K562 (cell line): ENCODE measurements at regions not wholly inside any gene's neighbourhood (a gene's known extent, or its start where the extent isn't known, plus 50 kb on each side); places are given as distances from the start of the nearest gene placed in this dataset.
A peak's percentile ranks its signal among the peaks of the same experiment; 100 is the strongest.

Experiments
- ATAC-seq: fragments of 200-7000 bp; cut with Tn5 transposase; 3 replicates; pipeline ENCODE4 v1.9.1; 2020; ENCODE audit warnings: moderate library complexity
- BruUV-seq: library from RNA; stranded (reverse); fragments of 400-500 nt; replicated peaks from 2 replicates; lab custom pipeline; 2021; lab: Mats Ljungman, UMichigan
- CTCF ChIA-PET: fragments of 300-600 bp; formaldehyde crosslinking; extraction: SDS; loops from one replicate; lab custom pipeline; 2021; ENCODE audit warnings: low intra/inter-chr PET ratio; lab: Yijun Ruan, JAX
- POLR2A ChIA-PET: fragments of 300-600, 350-650 bp; sonication (Branson Sonifier 250); formaldehyde crosslinking; extraction: SDS; loops from one replicate; lab custom pipeline; 2021; ENCODE audit warnings: antibody characterized with exemption, inconsistent platforms; lab: Yijun Ruan, JAX
- DNase-seq, 4 experiments: peaks; one replicate each; pipeline versions ENCODE4 v3.0.0 to v3.0.0-alpha.2; 2011 to 2018; ENCODE audit warnings: low spot score in 3 of 4, mixed read lengths in 3 of 4; ENCODE audit errors: extremely low read depth in 1 of 4
- FAIRE-seq: peaks from 2 replicates; lab custom pipeline; 2011; peaks lifted over from hg19 to GRCh38; lab: Jason Lieb, UNC
- H2AFZ ChIP-seq: 2 replicates; pipeline ENCODE4 v1.6.0; 2011; ENCODE audit warnings: low read depth, low read length, control low read depth, inconsistent platforms
- H3K27ac ChIP-seq: fragments of 200-600 bp; 3 replicates; pipeline ENCODE4 v1.8.0; 2011; ENCODE audit warnings: low read depth, mild to moderate bottlenecking, control low read depth, inconsistent platforms, low read length, moderate library complexity, mixed read lengths; ENCODE audit errors: extremely low read depth
- H3K27me3 ChIP-seq, 2 experiments: fragments of 300-600 bp in 1 of 2; 2 replicates in 1 of 2; 3 replicates in 1 of 2; pipeline versions ENCODE4 v1.6.0 to v1.8.0; 2011; ENCODE audit warnings: inconsistent platforms in 2 of 2, low read length in 2 of 2, mild to moderate bottlenecking in 1 of 2, mixed read lengths in 1 of 2, moderate library complexity in 1 of 2; ENCODE audit not compliant: control insufficient read depth in 2 of 2, insufficient read depth in 2 of 2
- H3K36me3 ChIP-seq: fragments of 300-600 bp; 3 replicates; pipeline ENCODE4 v1.8.0; 2011; ENCODE audit warnings: mild to moderate bottlenecking, low read length, inconsistent platforms; ENCODE audit not compliant: control insufficient read depth, insufficient read depth
- H3K4me1 ChIP-seq, 2 experiments: fragments of 200-600 bp in 1 of 2; replicated peaks in 1 of 2; 2 replicates in 1 of 2; 3 replicates in 1 of 2; pipeline versions ENCODE4 v1.5.1 to v1.8.0; 2011; ENCODE audit warnings: inconsistent platforms in 2 of 2, low read length in 2 of 2, mild to moderate bottlenecking in 1 of 2, mixed read lengths in 1 of 2, moderate library complexity in 1 of 2; ENCODE audit not compliant: control insufficient read depth in 2 of 2, insufficient read depth in 2 of 2
- H3K4me2 ChIP-seq: 2 replicates; pipeline ENCODE4 v1.6.1; 2011; ENCODE audit warnings: low read length, control low read depth, inconsistent platforms, mixed read lengths; ENCODE audit not compliant: insufficient read depth
- H3K4me3 ChIP-seq: fragments of 200-600 bp; sonication (generic), shearing (Covaris generic); 2 replicates; pipeline ENCODE4 v1.5.1; 2016; ENCODE audit warnings: control low read depth, inconsistent platforms
- H3K79me2 ChIP-seq: fragments of 200-600 bp; 3 replicates; pipeline ENCODE4 v1.8.0; 2011; ENCODE audit warnings: low read length, inconsistent platforms; ENCODE audit not compliant: control insufficient read depth, insufficient read depth
- H3K9ac ChIP-seq, 2 experiments: 2 replicates each; pipeline versions ENCODE4 v1.6.0 to v1.6.1; 2011; ENCODE audit warnings: low read depth in 2 of 2, low read length in 2 of 2, control low read depth in 1 of 2, inconsistent platforms in 1 of 2, mild to moderate bottlenecking in 1 of 2, mixed read lengths in 1 of 2; ENCODE audit not compliant: insufficient read depth in 1 of 2
- H3K9me1 ChIP-seq: one replicate; pipeline ENCODE4 v1.6.0; 2011; ENCODE audit warnings: inconsistent platforms, mild to moderate bottlenecking, low read length, moderate library complexity; ENCODE audit not compliant: control insufficient read depth, insufficient read depth
- H3K9me3 ChIP-seq: replicated peaks from 2 replicates; pipeline ENCODE4 v1.5.1; 2011; ENCODE audit warnings: low read depth, low read length, inconsistent platforms; ENCODE audit not compliant: control insufficient read depth, insufficient read depth
- H4K20me1 ChIP-seq: replicated peaks from 2 replicates; pipeline ENCODE4 v1.6.1; 2011; ENCODE audit warnings: low read length, inconsistent platforms, mixed read lengths; ENCODE audit not compliant: control insufficient read depth, insufficient read depth
- RBM25 ChIP-seq: fragments of 200-400 bp; formaldehyde crosslinking; IDR thresholded peaks from 2 replicates; pipeline ENCODE4 v1.6.1; 2018; ENCODE audit warnings: low read length, low read depth, moderate library complexity; ENCODE audit not compliant: severe bottlenecking
- STAT5B ChIP-seq: fragments of 250-450 bp; sonication (Bioruptor Pico); IDR thresholded peaks from 2 replicates; pipeline ENCODE4 v1.8.0; 2021; ENCODE audit warnings: mild to moderate bottlenecking, inconsistent platforms
- TSHZ1 ChIP-seq: fragments of 250-450 bp; sonication (Bioruptor Pico); IDR thresholded peaks from 2 replicates; pipeline ENCODE4 v1.4.0; 2020; ENCODE audit warnings: mild to moderate bottlenecking, moderate library complexity
- ZC3H4 ChIP-seq: sonication (generic); formaldehyde crosslinking; IDR thresholded peaks from 2 replicates; pipeline ENCODE4 v1.9.0; 2021; ENCODE audit warnings: missing genetic modification reagents, borderline replicate concordance
- ZFP36 ChIP-seq: fragments of 150-350 bp; IDR thresholded peaks from 2 replicates; pipeline ENCODE4 v1.6.1; 2018; ENCODE audit warnings: low read length, low read depth; ENCODE audit not compliant: partially characterized antibody
- ZKSCAN1 ChIP-seq: fragments of 150-350 bp; IDR thresholded peaks from 2 replicates; pipeline ENCODE4 v1.6.1; 2016; ENCODE audit warnings: low read depth, low read length
- ZNF212 ChIP-seq: fragments of 450-650 bp; formaldehyde crosslinking; IDR thresholded peaks from 2 replicates; pipeline ENCODE4 v1.4.0; 2020; ENCODE audit warnings: mild to moderate bottlenecking
- ZNF274 ChIP-seq: IDR thresholded peaks from 2 replicates; pipeline ENCODE4 v1.6.1; 2011; ENCODE audit warnings: low read depth, mild to moderate bottlenecking, low read length, moderate library complexity, borderline replicate concordance
- WGBS: fragments of 100-300 bp; shearing (Covaris generic); methylation state at CpG from one replicate; pipeline ENCODE4 v1.1.6; 2016; ENCODE audit warnings: low coverage, mixed read lengths; ENCODE audit not compliant: insufficient coverage; ENCODE audit errors: missing lambda C conversion rate; 5-methylcytosine and 5-hydroxymethylcytosine counted together
- in situ Hi-C: fragments of 300-500 bp; cut with MboI; formaldehyde crosslinking; loops from 4 replicates; pipeline ENCODE4 v1.15.0; 2018; ENCODE audit warnings: inconsistent platforms, mixed read lengths
- intact Hi-C: fragments of 100-400 bp; cut with micrococcal nuclease; formaldehyde crosslinking; loops from 2 replicates; pipeline ENCODE4 v1.14.2; 2022

- TF ChIP-seq ZNF274 (no peak), ZC3H4 (no peak)
Measured at GRCh38 chr7:68715907-68716306, 882.4 kb upstream of the AUTS2 start (continued).

- H3K9me3 ChIP-seq = no peaks in the 10 kb centered on the region
Measured at GRCh38 chr7:68717176-68717575, 881.1 kb upstream of the AUTS2 start.

GRCh38 chr7:68718097-68718551 lies 880.2 kb upstream of the AUTS2 start:
- Histone ChIP-seq H3K36me3 (no peaks in the 10 kb centered on the region), H3K27me3 (no peaks in the 10 kb centered on the region), H3K9me3 (no peaks in the 10 kb centered on the region), H3K9me1 (no peaks in the 10 kb centered on the region), H3K4me2 (no peak overlapping the region), H3K27ac (no peak overlapping the region), H3K4me1 (no peaks in the 10 kb centered on the region), H3K9ac (no peak overlapping the region), H3K79me2 (no peaks in the 10 kb centered on the region), H3K4me3 (no peak overlapping the region), H4K20me1 (no peaks in the 10 kb centered on the region), H2AFZ (no peak overlapping the region)
- intact Hi-C loops (no loop called here), in situ Hi-C loops (no loop called here)
- WGBS = 0% methylated on average over 1 of the region's 1 CpG
- DNase-seq (no peak), ATAC-seq (no peak), FAIRE-seq (no peak)
- ChIA-PET POLR2A (no interaction called here), CTCF (no interaction called here)
- BruUV-seq = no TSS peak
- TF ChIP-seq STAT5B (CRISPR knock-in tag) (no peak), ZNF212 (CRISPR knock-in tag) (no peak), TSHZ1 (CRISPR knock-in tag) (no peak)

More at GRCh38 chr7:68717176-68717575, 881.1 kb upstream of the AUTS2 start:
- H3K27ac ChIP-seq = no peak overlapping the region
- 0% methylated on average over 1 of the region's 1 CpG for WGBS
- no peaks in the 10 kb centered on the region for H3K27me3 ChIP-seq
- no peaks in the 10 kb centered on the region for H3K9me1 ChIP-seq
- no peak overlapping the region for H3K4me2 ChIP-seq
- ChIA-PET CTCF (no interaction called here), POLR2A (interaction anchor here (0.6 kb wide), 1 partner anchor 135 kb away, joined by 3 read pairs; no protein-coding TSS in a partner anchor)
- no peaks in the 10 kb centered on the region for H3K79me2 ChIP-seq
- no peaks in the 10 kb centered on the region for H4K20me1 ChIP-seq
- FAIRE-seq (no peak), ATAC-seq (no peak), DNase-seq (no peak)
- in situ Hi-C loops (no loop called here), intact Hi-C loops (no loop called here)
- no peaks in the 10 kb centered on the region for H3K36me3 ChIP-seq
- H2AFZ ChIP-seq = no peak overlapping the region
- H3K9ac ChIP-seq = no peak overlapping the region
- TF ChIP-seq ZFP36 (peak; percentile 44), ZKSCAN1 (no peak), RBM25 (peak; percentile 93)
- H3K4me3 ChIP-seq = no peak overlapping the region
- no peaks in the 10 kb centered on the region for H3K4me1 ChIP-seq
- no TSS peak for BruUV-seq
